CD8-positive, alpha-beta memory T cell (primary cell): ENCODE measurements at regions not wholly inside any gene's neighbourhood (a gene's known extent, or its start where the extent isn't known, plus 50 kb on each side); places are given as distances from the start of the nearest gene placed in this dataset.

Experiments
- CTCF ChIA-PET: fragments of 350-600 bp; sonication (Branson Sonifier 250); formaldehyde crosslinking; loops from one replicate; lab custom pipeline; 2021; ENCODE audit warnings: antibody characterized with exemption; lab: Charles Lee
- POLR2A ChIA-PET: fragments of 350-600 bp; sonication (Branson Sonifier 250); formaldehyde crosslinking; loops from one replicate; lab custom pipeline; 2021; ENCODE audit warnings: antibody characterized with exemption; lab: Charles Lee
- DNase-seq, 5 donors: peaks; one replicate each; pipeline versions ENCODE4 v3.0.0 to v3.0.0-alpha.2; 2020 to 2022; ENCODE audit warnings: mixed read lengths in 1 of 5
- H3K27ac ChIP-seq: one replicate; pipeline ENCODE4 v1.7.0; 2013; ENCODE audit warnings: low read depth, mild to moderate bottlenecking, low read length, moderate library complexity
- H3K27me3 ChIP-seq: 2 replicates; pipeline ENCODE4 v1.7.0; 2013; ENCODE audit warnings: low read length, mild to moderate bottlenecking; ENCODE audit not compliant: insufficient read depth, poor library complexity, severe bottlenecking
- H3K36me3 ChIP-seq: 2 replicates; pipeline ENCODE4 v1.7.0; 2013; ENCODE audit warnings: mild to moderate bottlenecking, low read length, moderate library complexity; ENCODE audit not compliant: insufficient read depth
- H3K4me1 ChIP-seq: 2 replicates; pipeline ENCODE4 v1.7.0; 2013; ENCODE audit warnings: mild to moderate bottlenecking, low read length, moderate library complexity; ENCODE audit not compliant: insufficient read depth
- H3K4me3 ChIP-seq: 2 replicates; pipeline ENCODE4 v1.7.0; 2013; ENCODE audit warnings: mild to moderate bottlenecking, low read length
- H3K9me3 ChIP-seq: 2 replicates; pipeline ENCODE4 v1.7.0; 2013; ENCODE audit warnings: mild to moderate bottlenecking, low read length
- H3K27ac Mint-ChIP-seq, 8 donors: one replicate each; pipeline ENCODE4 v1.8.0; 2020 to 2021; ENCODE audit warnings: mixed read lengths in 8 of 8, mild to moderate bottlenecking in 6 of 8, inconsistent platforms in 3 of 8, moderate library complexity in 3 of 8
- H3K27me3 Mint-ChIP-seq, 2 donors: one replicate each; pipeline ENCODE4 v1.8.0; 2020 to 2021; ENCODE audit warnings: mixed read lengths in 2 of 2, mild to moderate bottlenecking in 1 of 2, moderate library complexity in 1 of 2
- H3K36me3 Mint-ChIP-seq, 3 donors: one replicate each; pipeline ENCODE4 v1.8.0; 2020 to 2021; ENCODE audit warnings: mixed read lengths in 3 of 3, inconsistent platforms in 1 of 3, mild to moderate bottlenecking in 1 of 3
- H3K4me1 Mint-ChIP-seq, 3 donors: one replicate each; pipeline ENCODE4 v1.8.0; 2020 to 2021; ENCODE audit warnings: mixed read lengths in 3 of 3, inconsistent platforms in 1 of 3, mild to moderate bottlenecking in 1 of 3
- H3K4me3 Mint-ChIP-seq, 7 donors: one replicate each; pipeline ENCODE4 v1.8.0; 2020 to 2021; ENCODE audit warnings: mixed read lengths in 7 of 7, mild to moderate bottlenecking in 6 of 7, moderate library complexity in 4 of 7, inconsistent platforms in 2 of 7
- H3K9me3 Mint-ChIP-seq, 5 donors: one replicate each; pipeline ENCODE4 v1.8.0; 2020 to 2022; ENCODE audit warnings: mixed read lengths in 5 of 5, mild to moderate bottlenecking in 3 of 5, moderate library complexity in 2 of 5, inconsistent platforms in 1 of 5

GRCh38 chr6:51352506-51353029, 533.9 kb downstream of the TFAP2B start:
- H3K36me3 ChIP-seq = no peaks in the 10 kb centered on the region
- ChIA-PET POLR2A (no interaction called here), CTCF (no interaction called here)
- Mint-ChIP-seq H3K27me3 (no peaks in the 10 kb centered on the region), H3K9me3 (peaks cover 0 to 8% (median 2%) of the 10 kb centered on the region in 5 donors), H3K27ac (no peak overlapping the region), H3K4me1 (no peaks in the 10 kb centered on the region), H3K4me3 (no peak overlapping the region), H3K36me3 (no peaks in the 10 kb centered on the region)
- no peak for DNase-seq
- H3K27ac ChIP-seq = no peak overlapping the region
- H3K4me3 ChIP-seq = no peak overlapping the region
- H3K4me1 ChIP-seq = no peaks in the 10 kb centered on the region
- no peaks in the 10 kb centered on the region for H3K9me3 ChIP-seq
- no peaks in the 10 kb centered on the region for H3K27me3 ChIP-seq

DNA sequence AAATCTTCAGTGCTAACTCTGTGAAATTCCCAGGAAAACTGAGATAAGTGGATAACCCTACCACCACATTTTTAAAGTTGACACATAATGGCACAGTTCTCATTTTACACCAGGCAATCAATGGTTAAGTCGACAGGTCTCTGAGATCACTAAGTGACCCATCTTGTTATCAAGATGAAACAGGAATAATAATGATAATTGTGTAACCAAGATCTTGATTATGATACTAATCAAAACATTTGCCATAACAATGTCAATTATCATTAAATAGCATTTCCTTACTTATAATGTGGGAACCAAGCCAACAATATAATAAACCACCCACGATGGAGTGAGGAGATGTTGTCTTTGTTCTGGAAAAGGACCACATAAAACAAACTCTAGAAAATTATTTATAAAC, 541.6 kb downstream of the TFAP2B start:
- H3K27ac Mint-ChIP-seq = no peak overlapping the region
- no peak for DNase-seq
- Histone ChIP-seq H3K36me3 (no peaks in the 10 kb centered on the region), H3K4me3 (no peak overlapping the region), H3K4me1 (no peaks in the 10 kb centered on the region), H3K27ac (no peak overlapping the region), H3K27me3 (no peaks in the 10 kb centered on the region), H3K9me3 (no peaks in the 10 kb centered on the region)
- no peaks in the 10 kb centered on the region for H3K27me3 Mint-ChIP-seq
- H3K4me3 Mint-ChIP-seq = no peak overlapping the region
- ChIA-PET CTCF (no interaction called here), POLR2A (no interaction called here)
- no peaks in the 10 kb centered on the region for H3K36me3 Mint-ChIP-seq
- peaks cover 2 to 26% (median 5%) of the 10 kb centered on the region in 5 donors for H3K9me3 Mint-ChIP-seq
- H3K4me1 Mint-ChIP-seq = no peaks in the 10 kb centered on the region

DNA sequence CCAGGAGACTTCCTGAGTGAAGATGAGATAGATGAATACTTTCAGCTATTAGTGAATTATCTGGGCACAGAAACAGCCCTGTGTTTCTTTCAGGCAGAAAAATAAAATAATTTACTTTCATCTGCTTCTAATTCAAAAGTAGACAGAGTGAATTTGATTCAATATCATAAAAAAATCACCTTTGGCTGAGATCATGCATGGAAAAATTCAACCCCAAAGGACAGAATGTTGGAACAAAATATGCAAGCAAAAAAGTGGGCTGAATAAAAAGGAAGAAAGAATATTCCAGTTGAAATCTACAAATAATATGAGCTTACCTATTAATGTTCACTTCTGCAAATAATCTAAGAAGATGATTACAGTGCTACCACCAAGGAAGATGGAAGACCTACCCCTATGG, 546.9 kb downstream of the TFAP2B start:
- Mint-ChIP-seq H3K9me3 (peaks cover 0 to 18% (median 0%) of the 10 kb centered on the region in 5 donors), H3K4me3 (no peak overlapping the region), H3K36me3 (no peaks in the 10 kb centered on the region), H3K4me1 (no peaks in the 10 kb centered on the region), H3K27ac (no peak overlapping the region), H3K27me3 (no peaks in the 10 kb centered on the region)
- H3K9me3 ChIP-seq = no peaks in the 10 kb centered on the region
- H3K4me3 ChIP-seq = no peak overlapping the region
- ChIA-PET CTCF (no interaction called here), POLR2A (no interaction called here)
- no peaks in the 10 kb centered on the region for H3K36me3 ChIP-seq
- no peak overlapping the region for H3K27ac ChIP-seq
- no peaks in the 10 kb centered on the region for H3K27me3 ChIP-seq
- no peak for DNase-seq
- H3K4me1 ChIP-seq = no peaks in the 10 kb centered on the region

DNA sequence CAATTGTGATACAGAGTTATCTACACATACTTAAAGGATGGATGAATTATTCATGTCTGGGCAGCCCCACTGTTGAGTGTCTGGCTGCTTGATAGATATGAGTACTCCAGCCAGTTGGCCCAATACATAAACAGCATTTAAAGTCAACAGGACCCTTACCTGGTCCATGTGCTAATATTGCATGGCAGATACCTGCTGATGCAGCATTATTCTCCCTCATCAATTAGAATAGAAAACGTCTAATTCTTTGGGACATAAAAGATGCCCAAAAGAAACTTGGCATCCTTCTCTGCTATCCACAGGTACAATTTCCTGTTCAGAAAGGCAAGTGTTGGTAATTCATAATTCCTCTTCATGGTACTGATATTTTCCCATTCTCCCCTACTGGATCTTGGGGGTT, 550.8 kb downstream of the TFAP2B start:
- no peak overlapping the region for H3K27ac ChIP-seq
- Mint-ChIP-seq H3K27me3 (no peaks in the 10 kb centered on the region), H3K27ac (no peak overlapping the region), H3K36me3 (no peaks in the 10 kb centered on the region), H3K9me3 (peaks cover 0 to 9% (median 0%) of the 10 kb centered on the region in 5 donors), H3K4me3 (no peak overlapping the region), H3K4me1 (no peaks in the 10 kb centered on the region)
- no peaks in the 10 kb centered on the region for H3K9me3 ChIP-seq
- no peaks in the 10 kb centered on the region for H3K4me1 ChIP-seq
- no peak overlapping the region for H3K4me3 ChIP-seq
- CTCF ChIA-PET = no interaction called here
- POLR2A ChIA-PET = no interaction called here
- no peaks in the 10 kb centered on the region for H3K36me3 ChIP-seq
- H3K27me3 ChIP-seq = no peaks in the 10 kb centered on the region
- DNase-seq = no peak

GRCh38 chr6:51382847-51383246, 564.2 kb downstream of the TFAP2B start:
- no peak overlapping the region for H3K27ac Mint-ChIP-seq
- H3K27me3 ChIP-seq = no peaks in the 10 kb centered on the region
- H3K9me3 Mint-ChIP-seq = peaks cover 3 to 14% (median 4%) of the 10 kb centered on the region in 5 donors
- H3K4me3 Mint-ChIP-seq = no peak overlapping the region
- no peaks in the 10 kb centered on the region for H3K36me3 Mint-ChIP-seq
- CTCF ChIA-PET = no interaction called here
- H3K27ac ChIP-seq = no peak overlapping the region
- H3K36me3 ChIP-seq = no peaks in the 10 kb centered on the region
- no peaks in the 10 kb centered on the region for H3K4me1 Mint-ChIP-seq
- peaks cover 0 to 2% of the 10 kb centered on the region in 2 donors for H3K27me3 Mint-ChIP-seq
- H3K9me3 ChIP-seq = peaks cover 3% of the 10 kb centered on the region
- H3K4me3 ChIP-seq = no peak overlapping the region
- H3K4me1 ChIP-seq = no peaks in the 10 kb centered on the region
- POLR2A ChIA-PET = no interaction called here
- DNase-seq = no peak

- Mint-ChIP-seq H3K36me3 (no peaks in the 10 kb centered on the region), H3K4me3 (no peak overlapping the region), H3K4me1 (no peaks in the 10 kb centered on the region), H3K27me3 (no peaks in the 10 kb centered on the region), H3K27ac (no peak overlapping the region), H3K9me3 (peaks cover 0 to 14% (median 4%) of the 10 kb centered on the region in 5 donors)
- no peak for DNase-seq
- Histone ChIP-seq H3K36me3 (no peaks in the 10 kb centered on the region), H3K4me3 (no peak overlapping the region), H3K27ac (no peak overlapping the region), H3K4me1 (no peaks in the 10 kb centered on the region), H3K9me3 (peaks cover 3% of the 10 kb centered on the region), H3K27me3 (no peaks in the 10 kb centered on the region)
- POLR2A ChIA-PET = no interaction called here
- CTCF ChIA-PET = no interaction called here
Measured at GRCh38 chr6:51384736-51385135, 566.1 kb downstream of the TFAP2B start.

- peaks cover 0 to 14% (median 2%) of the 10 kb centered on the region in 5 donors for H3K9me3 Mint-ChIP-seq
- Histone ChIP-seq H3K4me1 (no peaks in the 10 kb centered on the region), H3K27ac (no peak overlapping the region), H3K27me3 (no peaks in the 10 kb centered on the region), H3K9me3 (peaks cover 3% of the 10 kb centered on the region), H3K4me3 (no peak overlapping the region), H3K36me3 (no peaks in the 10 kb centered on the region)
- no peak overlapping the region for H3K27ac Mint-ChIP-seq
- POLR2A ChIA-PET = no interaction called here
- H3K4me3 Mint-ChIP-seq = no peak overlapping the region
- CTCF ChIA-PET = no interaction called here
- no peak for DNase-seq
- H3K4me1 Mint-ChIP-seq = no peaks in the 10 kb centered on the region
- H3K36me3 Mint-ChIP-seq = no peaks in the 10 kb centered on the region
- H3K27me3 Mint-ChIP-seq = no peaks in the 10 kb centered on the region
Measured at GRCh38 chr6:51386347-51386836, 567.7 kb downstream of the TFAP2B start.

DNA sequence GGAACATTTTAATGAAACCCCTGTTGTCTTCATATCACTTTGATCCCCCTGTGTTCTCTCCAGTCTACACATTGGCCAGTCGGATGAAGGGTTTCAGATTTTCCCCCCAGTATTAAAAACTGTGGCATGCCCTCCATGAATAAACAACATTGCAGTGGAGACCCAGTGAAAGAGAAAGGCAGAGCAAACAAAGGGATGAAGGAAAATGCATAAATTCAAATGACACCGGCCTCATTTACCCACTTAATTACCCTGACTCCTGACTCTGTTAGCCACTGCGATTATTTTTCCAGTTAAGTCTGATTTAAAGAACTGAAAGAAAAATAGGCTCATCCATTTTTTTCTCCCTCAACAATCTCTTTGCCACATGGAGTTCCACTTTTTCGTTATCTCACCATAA, 569.2 kb downstream of the TFAP2B start:
- H3K36me3 ChIP-seq = no peaks in the 10 kb centered on the region
- Mint-ChIP-seq H3K9me3 (peaks cover 0 to 15% (median 2%) of the 10 kb centered on the region in 5 donors), H3K4me3 (no peak overlapping the region), H3K36me3 (no peaks in the 10 kb centered on the region), H3K27me3 (peaks cover 0 to 2% of the 10 kb centered on the region in 2 donors), H3K27ac (no peak overlapping the region), H3K4me1 (no peaks in the 10 kb centered on the region)
- DNase-seq = no peak
- POLR2A ChIA-PET = no interaction called here
- H3K4me1 ChIP-seq = no peaks in the 10 kb centered on the region
- H3K9me3 ChIP-seq = no peaks in the 10 kb centered on the region
- H3K4me3 ChIP-seq = no peak overlapping the region
- H3K27ac ChIP-seq = no peak overlapping the region
- CTCF ChIA-PET = no interaction called here
- no peaks in the 10 kb centered on the region for H3K27me3 ChIP-seq
